ENCODE measurements at regions not wholly inside any gene's neighbourhood (a gene's known extent, or its start where the extent isn't known, plus 50 kb on each side); places are given as distances from the start of the nearest gene placed in this dataset.

GRCh38 chr22:47374273-47374771 lies 611.9 kb downstream of the TBC1D22A start:
- DNase-seq (no peak), ATAC-seq (no peak)
- H3K4me2 ChIP-seq (ENCODE audit: low read length), result no peak overlapping the region
- no peaks in the 10 kb centered on the region for H3F3A ChIP-seq (ENCODE audit: low read length, unreplicated experiment)
- BruUV-seq (replicated peaks), result no TSS peak
- ChIA-PET CTCF (no interaction called here), POLR2A (ENCODE audit: unreplicated experiment) (no interaction called here)
- no peaks in the 10 kb centered on the region for H3K9me3 ChIP-seq (ENCODE audit: low read length)
- H3K4me3 ChIP-seq (ENCODE audit: low read length), result no peak overlapping the region
- intact Hi-C loops (cut with micrococcal nuclease), result no loop called here
- no peak overlapping the region for H3K9ac ChIP-seq (ENCODE audit: low read length)
- H3K4me1 ChIP-seq (ENCODE audit: insufficient read depth, low read length), result no peaks in the 10 kb centered on the region
- no peaks in the 10 kb centered on the region for H3K79me2 ChIP-seq (ENCODE audit: low read length)
- H4K20me1 ChIP-seq (ENCODE audit: low read length), result no peaks in the 10 kb centered on the region
- TF ChIP-seq EZH2phosphoT487 (IDR thresholded peaks at IDR 0.05; ENCODE audit: borderline replicate concordance, low read length), result no peak
- H3K27me3 ChIP-seq (ENCODE audit: low read length), result peaks cover 9% of the 10 kb centered on the region; the same call in 1 of the 2 replicates
- no peaks in the 10 kb centered on the region for H3K9me2 ChIP-seq (replicated peaks; ENCODE audit: low read length)
- H2AFZ ChIP-seq (ENCODE audit: low read length), result no peak overlapping the region
- H3K36me3 ChIP-seq (ENCODE audit: low read depth, low read length), result no peaks in the 10 kb centered on the region
- H3K27ac ChIP-seq (ENCODE audit: low read length), result no peak overlapping the region

- no peak overlapping the region for H3K27ac ChIP-seq (ENCODE audit: low read length)
- DNase-seq (no peak), ATAC-seq (no peak)
- no peaks in the 10 kb centered on the region for H4K20me1 ChIP-seq (ENCODE audit: low read length)
- H3K4me2 ChIP-seq (ENCODE audit: low read length), result no peak overlapping the region
- no peaks in the 10 kb centered on the region for H3F3A ChIP-seq (ENCODE audit: low read length, unreplicated experiment)
- ChIA-PET CTCF (no interaction called here), POLR2A (ENCODE audit: unreplicated experiment) (interaction anchor here (0.6 kb wide), 1 partner anchor 14 kb away, joined by 3 read pairs; no protein-coding TSS in a partner anchor)
- no peaks in the 10 kb centered on the region for H3K79me2 ChIP-seq (ENCODE audit: low read length)
- H3K9me3 ChIP-seq (ENCODE audit: low read length), result no peaks in the 10 kb centered on the region
- H3K4me3 ChIP-seq (ENCODE audit: low read length), result no peak overlapping the region
- H3K27me3 ChIP-seq (ENCODE audit: low read length), result peaks cover 9% of the 10 kb centered on the region; the same call in 1 of the 2 replicates
- no peaks in the 10 kb centered on the region for H3K36me3 ChIP-seq (ENCODE audit: low read depth, low read length)
- TF ChIP-seq, protein P1, sequence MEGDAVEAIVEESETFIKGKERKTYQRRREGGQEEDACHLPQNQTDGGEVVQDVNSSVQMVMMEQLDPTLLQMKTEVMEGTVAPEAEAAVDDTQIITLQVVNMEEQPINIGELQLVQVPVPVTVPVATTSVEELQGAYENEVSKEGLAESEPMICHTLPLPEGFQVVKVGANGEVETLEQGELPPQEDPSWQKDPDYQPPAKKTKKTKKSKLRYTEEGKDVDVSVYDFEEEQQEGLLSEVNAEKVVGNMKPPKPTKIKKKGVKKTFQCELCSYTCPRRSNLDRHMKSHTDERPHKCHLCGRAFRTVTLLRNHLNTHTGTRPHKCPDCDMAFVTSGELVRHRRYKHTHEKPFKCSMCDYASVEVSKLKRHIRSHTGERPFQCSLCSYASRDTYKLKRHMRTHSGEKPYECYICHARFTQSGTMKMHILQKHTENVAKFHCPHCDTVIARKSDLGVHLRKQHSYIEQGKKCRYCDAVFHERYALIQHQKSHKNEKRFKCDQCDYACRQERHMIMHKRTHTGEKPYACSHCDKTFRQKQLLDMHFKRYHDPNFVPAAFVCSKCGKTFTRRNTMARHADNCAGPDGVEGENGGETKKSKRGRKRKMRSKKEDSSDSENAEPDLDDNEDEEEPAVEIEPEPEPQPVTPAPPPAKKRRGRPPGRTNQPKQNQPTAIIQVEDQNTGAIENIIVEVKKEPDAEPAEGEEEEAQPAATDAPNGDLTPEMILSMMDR (conservative IDR thresholded peaks at IDR 0.05; ENCODE audit: low read depth, low read length), result no peak
- no peak for TF ChIP-seq EZH2phosphoT487 (IDR thresholded peaks at IDR 0.05; ENCODE audit: borderline replicate concordance, low read length)
- no peak for TF ChIP-seq EZH2 (IDR thresholded peaks at IDR 0.05; ENCODE audit: low read length, unreplicated experiment)
- no TSS peak for BruUV-seq (replicated peaks)
- intact Hi-C loops (cut with micrococcal nuclease), result no loop called here
- H3K4me1 ChIP-seq (ENCODE audit: insufficient read depth, low read length), result no peaks in the 10 kb centered on the region
- H3K9me2 ChIP-seq (replicated peaks; ENCODE audit: low read length), result no peaks in the 10 kb centered on the region
- no peak overlapping the region for H2AFZ ChIP-seq (ENCODE audit: low read length)
- H3K9ac ChIP-seq (ENCODE audit: low read length), result no peak overlapping the region
These were observed 611.3 kb downstream of the TBC1D22A start for GRCh38 chr22:47373648-47374272.

DNA sequence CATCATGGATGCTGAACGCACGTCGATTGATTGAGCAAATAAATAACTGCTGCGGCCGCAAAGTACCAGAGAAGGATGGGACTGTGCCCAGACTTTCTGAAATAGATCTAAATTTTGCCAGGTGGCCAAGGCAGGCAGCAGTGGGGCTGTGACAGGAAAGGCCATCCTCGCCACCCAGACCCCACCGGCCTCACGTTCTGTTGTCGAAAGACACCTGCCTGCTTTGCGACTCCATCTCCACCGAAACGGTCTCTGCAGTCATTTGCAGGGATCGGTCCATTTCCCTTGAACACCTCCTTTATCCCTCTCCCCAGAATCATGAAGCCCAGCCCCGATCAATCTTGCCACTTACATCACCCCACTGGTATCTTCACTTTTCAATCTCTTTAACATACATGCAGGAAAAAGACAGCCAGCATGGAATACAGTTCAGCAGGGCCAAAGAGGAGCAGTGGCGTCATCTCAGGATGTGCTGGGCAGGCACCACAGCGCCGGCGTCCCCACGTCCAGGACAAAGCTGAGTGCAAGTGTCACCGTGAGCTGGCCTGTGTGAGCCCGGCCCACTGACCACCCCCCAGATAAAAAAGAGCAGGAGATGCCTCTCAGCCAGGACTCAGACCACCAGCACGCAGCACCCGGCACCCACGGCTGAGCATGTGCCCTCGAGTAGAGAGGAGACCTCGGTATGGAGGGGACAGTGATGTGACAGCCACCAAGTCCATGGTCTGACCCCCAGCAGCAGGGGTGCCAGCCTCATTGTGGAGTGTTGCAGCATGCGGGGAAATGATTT lies 610.3 kb downstream of the TBC1D22A start:
- CTCF ChIA-PET, result no interaction called here
- Histone ChIP-seq H3K9ac (ENCODE audit: low read length) (no peak overlapping the region), H3K4me1 (ENCODE audit: insufficient read depth, low read length) (no peaks in the 10 kb centered on the region), H3F3A (ENCODE audit: low read length, unreplicated experiment) (no peaks in the 10 kb centered on the region), H2AFZ (ENCODE audit: low read length) (no peak overlapping the region), H3K9me2 (replicated peaks; ENCODE audit: low read length) (no peaks in the 10 kb centered on the region), H3K4me2 (ENCODE audit: low read length) (no peak overlapping the region), H3K4me3 (ENCODE audit: low read length) (no peak overlapping the region), H3K9me3 (ENCODE audit: low read length) (no peaks in the 10 kb centered on the region), H3K36me3 (ENCODE audit: low read depth, low read length) (no peaks in the 10 kb centered on the region), H3K27ac (ENCODE audit: low read length) (no peak overlapping the region), H4K20me1 (ENCODE audit: low read length) (no peaks in the 10 kb centered on the region), H3K79me2 (ENCODE audit: low read length) (no peaks in the 10 kb centered on the region), H3K27me3 (ENCODE audit: low read length) (peaks cover 9% of the 10 kb centered on the region; the same call in 1 of the 2 replicates)
- POLR2A ChIA-PET (ENCODE audit: unreplicated experiment), result interaction anchor here (0.6 kb wide), 1 partner anchor 13 kb away, joined by 3 read pairs; no protein-coding TSS in a partner anchor
- TF ChIP-seq EZH2 (IDR thresholded peaks at IDR 0.05; ENCODE audit: low read length, unreplicated experiment), result no peak
- TF ChIP-seq, protein P1 (conservative IDR thresholded peaks at IDR 0.05; ENCODE audit: low read depth, low read length), result no peak
- no peak for TF ChIP-seq EZH2phosphoT487 (IDR thresholded peaks at IDR 0.05; ENCODE audit: borderline replicate concordance, low read length)
- ATAC-seq (no peak), DNase-seq (no peak)
- BruUV-seq (replicated peaks), result no TSS peak
- intact Hi-C loops (cut with micrococcal nuclease), result no loop called here

Data from PC-3 (cell line).